HG02571 (cell line): ENCODE measurements at regions not wholly inside any gene's neighbourhood (a gene's known extent, or its start where the extent isn't known, plus 50 kb on each side); places are given as distances from the start of the nearest gene placed in this dataset.

Source experiments
- ATAC-seq: cut with Tn5 transposase; IDR thresholded peaks from one replicate; pipeline ENCODE4 v1.9.1; 2021; ENCODE audit warnings: mild to moderate bottlenecking, moderate library complexity; ENCODE audit not compliant: unreplicated experiment

DNA sequence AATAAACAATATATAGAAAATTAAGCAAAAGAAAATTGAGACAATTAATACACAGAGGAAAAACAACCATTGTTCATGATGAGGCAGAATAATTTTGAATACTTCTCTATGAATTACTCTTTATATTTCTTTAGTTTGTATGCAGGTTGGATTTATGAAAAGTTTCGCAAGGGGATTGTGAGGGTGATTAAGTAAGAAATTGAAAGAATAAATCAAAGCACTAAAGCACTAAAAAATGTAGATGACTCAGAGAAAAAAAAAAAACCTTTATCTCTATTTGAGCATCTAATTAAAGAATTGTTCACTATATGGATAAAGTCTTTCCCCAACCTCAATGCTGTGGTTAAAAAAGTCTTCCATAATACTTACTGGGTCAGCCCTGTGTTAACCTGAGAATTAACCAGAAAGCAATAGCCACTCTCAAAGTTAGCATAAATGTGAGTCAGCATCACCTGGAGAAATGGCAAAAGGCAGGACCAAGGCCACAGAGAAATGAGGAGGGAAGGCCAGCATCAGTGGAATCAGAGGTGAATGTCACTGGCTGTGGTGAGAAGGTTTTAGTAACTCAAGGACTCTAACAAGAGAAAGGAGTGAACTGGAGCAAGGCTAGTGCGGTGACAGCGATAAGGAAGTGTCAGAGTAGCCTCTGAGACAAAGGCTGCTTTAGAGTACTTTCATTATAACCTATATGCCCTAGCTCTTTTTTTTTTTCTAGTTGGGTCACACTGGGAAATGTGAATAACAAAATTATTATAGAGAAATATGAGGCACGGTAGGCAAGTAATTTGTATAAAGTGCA, 310.4 kb downstream of the KCNC2 start:
- ATAC-seq: no peak

DNA sequence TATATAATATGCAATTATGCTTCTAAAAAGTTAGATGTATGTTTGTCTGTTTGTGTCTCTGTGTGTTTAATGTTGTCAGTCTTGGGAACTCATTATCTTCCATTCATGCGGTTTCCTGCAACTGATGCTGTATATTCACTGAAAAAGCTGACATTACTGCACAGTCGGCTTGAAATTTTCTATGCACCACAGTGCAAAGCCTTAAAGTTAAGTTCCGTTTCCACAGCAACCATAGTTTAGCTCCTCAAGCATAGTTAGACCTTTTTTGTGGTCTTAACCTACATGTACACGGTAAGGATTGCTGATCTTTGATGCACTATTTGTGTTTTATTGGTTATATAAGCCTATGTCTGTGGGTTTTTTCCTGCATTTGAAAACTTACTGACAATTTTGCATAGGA, 309.4 kb downstream of the KCNC2 start:
- no peak for ATAC-seq

DNA sequence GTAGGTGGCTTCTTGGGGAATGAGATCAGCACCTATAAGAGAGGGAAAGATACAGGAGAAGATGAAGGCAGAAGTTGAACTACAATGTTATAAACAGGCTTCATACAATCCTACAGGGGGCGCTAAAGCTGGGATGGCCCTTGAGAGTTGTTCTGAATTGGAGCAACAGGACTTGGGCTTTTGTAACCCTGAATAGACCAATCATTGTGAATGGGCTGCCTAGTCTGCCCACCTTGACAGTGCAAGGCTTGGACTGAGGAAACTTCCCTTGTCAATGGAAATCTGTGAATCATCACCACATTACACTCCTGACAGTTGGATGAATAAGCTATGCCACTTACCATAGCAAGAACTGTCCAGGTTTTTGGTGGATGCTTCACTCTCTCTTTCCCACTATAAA, 306.1 kb downstream of the KCNC2 start:
- ATAC-seq: no peak

DNA sequence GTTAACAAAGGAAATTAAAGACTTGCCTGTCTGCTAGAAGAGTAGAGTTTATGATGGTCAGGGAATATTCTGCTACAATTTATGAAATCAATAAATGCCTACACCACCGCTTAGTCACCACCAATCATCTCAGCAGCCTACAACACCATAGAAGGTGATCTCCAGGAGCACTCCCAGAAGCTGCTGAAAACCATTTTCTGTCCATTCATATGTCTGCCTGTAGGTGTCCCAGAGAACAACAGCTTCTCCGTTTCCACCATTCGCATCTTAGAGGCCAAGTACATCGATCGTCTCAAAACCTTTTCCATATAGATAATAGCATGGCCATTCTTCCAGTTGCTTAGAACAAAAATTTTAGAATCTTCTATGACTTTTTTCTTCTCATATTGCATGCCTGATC, 303.4 kb downstream of the KCNC2 start:
- no peak for ATAC-seq

DNA sequence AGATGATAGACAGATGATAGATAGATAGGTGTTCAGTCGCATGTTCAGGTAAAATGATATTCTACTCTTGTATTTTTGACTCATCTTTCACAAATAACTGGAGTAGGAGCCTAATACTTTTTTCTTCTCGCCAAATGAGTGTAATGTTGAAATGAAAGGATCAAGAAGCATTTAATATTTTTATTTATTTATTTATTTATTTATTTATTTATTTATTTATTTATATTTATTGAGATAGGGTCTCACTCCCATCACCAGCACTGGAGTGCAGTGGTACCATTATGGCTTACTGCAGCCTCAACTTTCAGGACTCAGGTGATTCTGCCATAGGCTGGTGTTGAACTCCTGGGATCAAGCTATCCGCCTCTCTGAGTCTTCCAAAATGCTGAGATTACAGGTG, 298.8 kb downstream of the KCNC2 start:
- ATAC-seq: no peak

DNA sequence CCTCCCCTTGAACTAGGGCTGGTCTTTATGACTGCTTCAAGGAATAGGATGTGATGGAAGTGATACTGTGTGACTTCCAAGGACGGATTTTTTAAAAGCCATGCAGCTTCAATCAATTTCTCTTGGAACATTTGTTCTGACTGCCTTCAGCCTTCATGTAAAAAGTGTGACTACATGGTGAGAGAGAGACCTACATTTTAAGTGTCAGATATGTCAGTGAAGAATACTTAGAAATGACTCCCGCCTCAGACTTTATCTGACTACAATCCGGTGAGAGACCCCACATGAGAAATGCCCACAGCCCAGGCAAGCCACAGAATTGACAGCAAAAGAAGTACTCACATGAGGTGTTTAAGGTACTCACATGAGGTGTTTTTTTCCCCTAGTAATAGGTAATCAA, 295.3 kb downstream of the KCNC2 start:
- ATAC-seq: no peak

DNA sequence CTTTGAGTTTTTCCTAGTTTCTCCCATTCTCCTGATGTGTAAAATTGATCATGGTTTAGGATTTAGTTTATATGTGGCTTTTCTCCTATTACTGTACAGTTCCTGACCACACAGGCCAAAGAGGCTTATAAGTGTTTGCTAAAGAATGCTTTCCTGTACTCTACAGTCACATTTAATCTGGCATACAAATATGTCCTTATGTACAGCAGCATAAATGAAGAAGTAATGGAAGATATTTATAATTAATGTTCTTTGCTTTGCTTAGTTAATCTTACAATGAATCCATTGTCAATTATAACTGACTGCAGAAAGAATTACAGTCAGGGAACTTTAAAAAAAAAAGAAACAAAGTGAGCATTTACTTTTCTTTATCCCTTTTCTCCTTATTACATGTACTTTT, 293.9 kb downstream of the KCNC2 start:
- ATAC-seq: no peak

DNA sequence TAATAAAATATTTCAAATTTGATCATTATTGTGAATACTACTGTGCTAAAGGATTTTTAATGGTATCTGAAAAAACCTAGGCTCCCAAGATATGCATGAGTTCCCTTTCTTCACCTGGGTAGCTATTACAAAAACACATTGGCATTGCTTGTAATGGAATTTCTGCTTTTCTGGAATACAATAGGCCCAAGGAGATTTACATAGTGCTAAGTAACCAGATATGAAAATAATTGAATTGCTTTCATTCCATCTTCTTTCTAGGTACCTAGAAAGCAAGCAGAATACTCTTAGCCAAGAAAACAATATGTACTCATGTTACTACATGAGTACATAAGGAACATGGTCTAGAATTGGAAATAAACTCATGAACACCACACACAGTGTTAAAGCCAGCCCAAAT, 291.9 kb downstream of the KCNC2 start:
- no peak for ATAC-seq

DNA sequence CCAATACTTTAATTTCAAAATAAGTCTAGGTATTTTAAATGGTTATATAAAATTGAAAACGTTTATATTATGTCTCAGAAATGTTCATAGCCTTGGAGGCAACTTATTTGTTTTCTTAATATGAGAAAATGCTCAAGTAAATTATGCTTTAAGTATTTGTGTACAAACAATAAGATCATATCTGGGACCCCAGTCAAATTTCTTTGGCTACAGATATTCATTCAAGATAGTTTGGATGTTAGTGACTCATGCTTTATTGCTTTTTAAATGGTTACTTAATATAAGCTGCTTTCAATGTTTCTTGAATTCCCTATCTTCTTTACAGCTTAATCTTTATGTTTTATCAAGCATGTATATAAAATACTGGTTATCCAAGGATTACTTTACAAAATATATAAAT, 291.3 kb downstream of the KCNC2 start:
- no peak for ATAC-seq

DNA sequence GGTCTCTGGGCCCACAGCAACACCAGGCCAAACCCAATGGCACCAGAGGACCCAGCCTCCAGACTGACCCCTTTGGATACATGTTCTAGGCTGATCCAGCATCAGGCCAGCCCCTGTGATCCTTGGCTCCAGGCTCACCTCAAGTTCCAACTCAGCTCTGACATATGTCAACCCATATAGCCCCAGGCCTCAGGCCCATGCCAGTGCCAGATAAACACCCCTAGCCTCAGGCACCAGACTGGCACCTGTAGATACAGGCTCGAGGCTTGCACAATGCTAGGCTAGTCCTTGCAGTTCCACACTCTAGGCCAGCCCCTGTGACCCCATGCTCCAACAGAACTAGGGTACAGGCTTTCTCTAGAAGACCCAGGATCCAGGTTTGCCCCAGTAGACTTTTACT, 287.5 kb downstream of the KCNC2 start:
- ATAC-seq: no peak

DNA sequence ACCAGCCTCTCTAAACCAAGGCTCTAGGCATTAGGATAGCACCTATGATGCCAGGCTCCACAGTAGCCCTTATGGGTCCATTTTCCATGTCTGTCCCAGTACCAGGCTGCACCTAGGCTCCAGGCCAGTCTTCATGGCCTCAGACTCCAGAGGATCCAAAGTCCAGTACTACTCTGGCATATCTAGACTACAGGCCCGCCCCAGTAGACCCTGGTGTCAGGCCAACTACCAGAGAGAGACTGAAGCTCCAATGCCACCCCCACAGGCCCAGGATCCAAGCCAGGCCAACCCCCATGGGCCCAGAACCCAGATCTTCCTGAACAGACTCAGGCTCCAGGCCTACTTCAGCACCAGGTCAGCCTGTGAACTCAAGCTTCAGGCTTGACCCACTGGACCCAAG, 287.0 kb downstream of the KCNC2 start:
- ATAC-seq: no peak

DNA sequence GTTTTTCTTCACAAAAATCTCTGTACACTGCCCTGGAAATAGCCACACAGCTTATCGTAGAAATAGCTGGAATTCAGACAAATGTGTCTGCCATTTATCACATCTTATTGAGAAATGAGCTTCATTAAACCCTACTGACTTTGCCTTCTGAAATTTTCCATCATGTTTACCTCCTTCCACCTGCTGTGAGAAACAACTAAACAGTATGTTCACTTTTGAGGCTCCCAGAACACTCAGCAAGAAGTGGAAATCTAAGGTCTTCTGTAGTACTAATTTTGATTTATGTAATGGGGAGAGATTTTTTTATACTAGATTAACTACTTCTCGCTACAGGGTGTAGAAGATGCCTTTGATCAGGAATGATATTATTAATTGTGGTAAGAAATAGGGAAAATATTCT, 268.0 kb downstream of the KCNC2 start:
- no peak for ATAC-seq

DNA sequence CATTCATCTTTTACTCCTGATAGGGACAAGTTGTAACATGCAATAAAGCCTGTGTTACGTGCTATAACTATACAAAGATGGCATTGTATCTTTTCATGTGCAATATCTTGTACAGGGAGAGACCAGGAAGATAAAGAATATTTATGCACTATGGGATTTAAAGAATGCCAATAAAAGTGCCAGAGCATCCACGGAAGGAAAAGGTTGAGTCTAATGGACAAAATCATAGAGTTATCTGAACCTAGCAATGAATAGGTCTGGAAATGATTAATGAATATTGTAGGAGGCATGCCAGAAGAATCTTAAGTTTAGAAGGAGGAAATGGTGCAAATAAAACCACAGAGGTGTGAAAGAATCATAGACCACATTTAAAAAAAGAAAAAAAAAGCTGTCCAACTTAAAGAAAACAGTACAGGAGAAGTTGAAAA, 263.9 kb downstream of the KCNC2 start:
- no peak for ATAC-seq

DNA sequence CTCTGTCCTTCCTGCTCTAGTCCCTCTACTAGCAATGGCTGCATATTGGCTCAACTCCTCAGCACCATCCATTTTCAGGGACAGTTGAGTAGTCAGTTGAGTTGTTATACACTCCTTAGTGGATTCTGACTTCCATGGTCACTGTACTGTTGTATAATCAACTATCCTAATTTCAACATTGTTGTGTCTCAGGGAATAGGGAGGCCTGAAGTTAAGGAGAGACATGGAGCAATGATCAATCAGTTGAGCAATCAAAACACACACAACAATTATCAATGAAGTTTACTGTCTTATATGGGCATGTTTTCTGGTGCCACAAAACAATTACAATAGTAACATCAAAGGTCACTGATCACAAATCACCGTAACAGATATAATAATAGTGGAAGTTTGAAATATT, 255.9 kb downstream of the KCNC2 start:
- no peak for ATAC-seq

DNA sequence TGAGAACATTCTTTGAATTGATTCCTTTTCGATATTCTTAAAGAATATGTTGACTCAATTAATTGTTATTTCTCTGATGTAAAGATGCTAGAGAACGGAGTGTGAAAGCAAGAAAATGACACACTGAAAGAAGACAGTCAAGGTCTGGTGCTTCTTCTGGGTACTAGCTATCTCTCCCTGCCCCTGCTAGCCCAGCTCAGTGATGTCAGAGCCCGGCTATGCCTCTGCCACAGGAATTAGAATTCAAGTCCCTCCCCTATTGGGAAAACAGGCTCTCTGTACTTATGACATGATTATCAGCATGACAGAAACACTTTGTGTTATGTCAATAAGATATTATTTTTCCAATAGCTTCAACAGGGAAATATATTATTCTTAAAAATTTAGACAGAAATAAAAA, 252.4 kb downstream of the KCNC2 start:
- no peak for ATAC-seq

DNA sequence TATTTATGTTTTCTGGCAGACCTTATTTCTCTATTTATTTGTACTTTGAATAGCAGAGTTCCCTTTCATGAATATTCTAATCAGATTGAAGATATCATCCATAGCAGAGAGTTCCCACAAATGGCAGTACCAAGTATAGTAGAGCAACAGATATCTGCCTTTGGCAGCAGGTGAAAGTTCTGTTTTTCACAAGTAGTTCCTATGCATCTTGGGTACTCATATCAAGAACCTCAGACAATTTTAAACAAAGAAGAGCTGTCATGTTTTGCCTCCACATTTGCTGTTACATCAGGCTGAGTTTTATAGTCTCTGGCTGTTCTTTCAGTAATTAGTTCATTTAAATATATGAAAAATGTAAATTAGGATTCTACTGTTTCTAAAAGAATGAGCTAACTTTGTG, 252.0 kb downstream of the KCNC2 start:
- ATAC-seq: no peak

DNA sequence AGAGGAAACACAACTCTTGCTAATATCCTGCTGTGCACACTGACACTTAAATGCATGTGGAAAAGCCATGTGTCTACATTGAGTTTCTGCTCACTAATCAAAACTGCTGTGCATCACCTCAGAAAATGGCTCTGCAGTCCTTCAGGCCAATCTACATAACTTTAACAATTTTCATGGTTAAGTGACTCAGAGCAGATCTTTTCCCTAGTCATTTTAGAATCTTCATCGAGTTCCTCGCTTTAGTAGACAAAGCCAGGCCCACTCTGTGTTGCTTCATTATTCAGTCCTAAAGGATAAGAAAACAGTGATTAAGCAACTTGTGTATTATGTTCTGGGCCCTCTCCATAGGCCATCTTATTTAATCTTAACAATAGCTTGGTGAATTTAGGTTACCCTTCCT, 250.0 kb downstream of the KCNC2 start:
- ATAC-seq: no peak

DNA sequence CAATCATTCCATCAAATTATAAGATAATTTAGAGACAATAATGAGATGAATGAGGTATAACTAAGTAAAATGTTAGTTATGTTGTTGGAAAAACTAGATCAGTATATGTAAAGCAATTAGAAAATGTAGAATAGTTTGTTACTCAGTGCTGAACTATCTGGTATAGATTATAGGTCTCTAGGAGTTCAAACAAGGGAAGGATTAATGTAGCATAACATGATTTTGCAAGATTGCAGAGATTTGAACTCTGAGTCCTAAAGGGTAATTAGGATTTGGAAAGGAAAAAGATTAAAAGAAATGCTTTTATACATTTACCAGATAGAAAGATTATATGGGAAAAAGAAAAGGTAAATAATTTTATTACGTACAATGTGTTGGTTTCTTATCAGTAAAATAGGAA, 246.3 kb downstream of the KCNC2 start:
- ATAC-seq: no peak

DNA sequence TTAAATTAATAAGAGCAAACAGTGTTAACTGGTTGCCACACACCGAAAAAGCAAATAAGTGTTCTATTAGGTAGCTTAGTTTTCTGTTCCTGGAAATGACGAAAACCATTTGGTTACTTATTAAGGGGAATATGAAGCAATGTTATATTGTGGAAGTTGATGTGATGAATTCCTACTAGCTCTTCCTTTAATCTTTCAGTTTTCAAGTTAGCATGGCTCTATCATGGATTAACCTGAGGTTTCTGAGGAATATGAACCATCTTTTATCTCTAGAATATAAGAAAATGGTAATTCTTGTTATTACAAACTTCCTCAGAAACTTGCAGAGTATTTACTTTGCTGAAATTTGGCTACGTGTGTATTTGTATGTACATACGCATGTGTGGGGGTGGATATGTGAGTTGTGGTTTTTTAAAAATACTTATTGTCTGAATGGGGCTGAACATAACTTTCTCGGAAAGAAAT, 245.7 kb downstream of the KCNC2 start:
- ATAC-seq: no peak

DNA sequence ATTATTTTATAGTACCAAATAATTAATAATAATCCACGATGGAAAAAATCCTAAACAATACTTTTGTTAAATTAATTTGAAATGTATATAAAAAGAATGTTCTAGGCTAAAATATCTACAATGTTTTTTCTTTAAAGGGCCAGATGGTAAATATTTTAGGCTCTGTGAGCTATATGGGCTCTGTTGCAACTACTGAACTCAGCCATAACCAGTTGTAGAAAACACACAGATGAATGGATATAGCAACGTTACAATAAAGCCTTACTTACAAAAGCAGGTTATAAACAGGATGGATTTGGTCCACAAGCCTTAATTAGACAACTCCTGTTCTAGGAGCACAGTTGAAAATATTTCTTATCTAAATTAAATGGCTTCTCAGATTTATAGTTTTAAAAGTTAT, 245.2 kb downstream of the KCNC2 start:
- ATAC-seq: no peak

DNA sequence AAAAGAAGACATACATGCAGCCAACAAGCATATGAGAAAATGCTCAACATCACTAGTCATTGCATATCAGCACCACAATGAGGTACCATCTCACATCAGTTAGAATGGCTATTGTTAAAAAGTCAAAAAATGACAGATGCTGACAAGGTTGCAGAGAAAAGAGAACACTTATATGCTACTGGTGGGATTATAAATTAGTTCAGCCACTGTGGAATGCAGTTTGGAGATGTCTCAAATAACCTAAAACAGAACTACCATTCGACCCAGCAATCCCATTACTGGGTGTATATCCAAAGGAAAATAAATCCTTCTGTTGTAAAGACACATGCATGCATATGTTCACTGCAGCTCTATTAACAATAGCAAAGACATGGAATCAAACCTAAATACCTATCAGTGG, 238.4 kb downstream of the KCNC2 start:
- no peak for ATAC-seq

DNA sequence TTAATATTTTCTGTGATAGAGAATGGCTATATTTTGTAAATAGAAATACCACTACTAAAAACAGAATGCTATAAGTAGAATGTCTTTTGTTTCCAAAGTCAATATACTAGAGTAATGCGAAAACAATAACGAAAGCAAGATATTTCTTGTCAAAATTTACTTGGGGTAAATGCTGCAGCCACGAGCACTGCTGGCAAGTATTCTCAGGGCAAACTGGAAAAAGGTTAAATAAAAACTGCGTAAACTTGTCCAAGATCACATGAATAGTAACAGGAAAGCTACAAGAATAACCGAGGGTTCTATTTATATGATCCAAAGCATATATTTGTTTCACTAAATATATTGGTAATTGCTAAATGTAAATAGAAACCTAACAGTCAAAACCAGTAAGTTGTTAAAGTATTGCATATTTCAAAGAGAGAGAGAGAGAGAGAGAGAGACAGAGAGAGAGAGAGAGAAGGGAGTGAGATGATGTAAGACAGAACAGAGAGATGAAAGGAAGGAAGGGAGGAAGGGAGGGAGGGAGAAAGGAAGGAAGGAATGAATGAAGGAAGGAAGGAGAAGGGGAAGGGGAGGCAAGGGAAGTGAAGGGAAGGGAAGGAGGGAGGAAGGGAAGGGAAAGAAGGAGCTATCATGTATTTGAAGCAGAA, 231.7 kb downstream of the KCNC2 start:
- ATAC-seq: no peak

DNA sequence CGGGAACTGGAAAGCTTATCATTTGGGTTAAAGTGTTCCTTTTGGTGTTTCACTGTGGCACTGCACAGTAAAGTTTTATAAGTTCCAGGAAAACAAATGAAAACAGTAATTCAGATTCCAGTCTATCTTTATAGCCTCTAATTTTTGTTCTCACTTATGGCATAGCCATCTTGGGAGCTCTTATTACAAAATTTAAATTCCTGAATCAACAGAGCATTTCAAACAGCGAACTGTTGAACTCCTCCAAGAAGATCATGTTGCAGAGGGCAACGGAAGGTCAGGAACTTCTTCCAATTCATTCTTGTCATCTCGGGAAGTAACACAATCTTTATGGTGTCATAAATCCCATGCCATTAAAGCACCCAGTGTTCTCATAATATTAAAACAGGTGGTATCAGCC, 229.1 kb downstream of the KCNC2 start:
- ATAC-seq: no peak
